Activated naive CD4-positive, alpha-beta T cell treated with anti-CD3 and anti-CD28 coated beads, Interleukin-2, amount 10 ng/mL, durations not matched to agents 7 days and 5 days (primary cell): ENCODE measurements at regions not wholly inside any gene's neighbourhood (a gene's known extent, or its start where the extent isn't known, plus 50 kb on each side); places are given as distances from the start of the nearest gene placed in this dataset.
A peak's percentile ranks its signal among the peaks of the same experiment; 100 is the strongest.

Experiments used
- CTCF ChIA-PET: fragments of 350-600 bp; sonication (Branson Sonifier 250); formaldehyde crosslinking; loops from one replicate; lab custom pipeline; 2021; ENCODE audit warnings: antibody characterized with exemption; lab: Charles Lee
- DNase-seq: peaks from one replicate; pipeline ENCODE4 v3.0.0-alpha.2; 2020
- H3K27ac Mint-ChIP-seq: one replicate; pipeline ENCODE4 v1.8.0; 2021; ENCODE audit warnings: mild to moderate bottlenecking, moderate library complexity, mixed read lengths
- H3K27me3 Mint-ChIP-seq: one replicate; pipeline ENCODE4 v1.8.0; 2021; ENCODE audit warnings: mild to moderate bottlenecking, mixed read lengths
- H3K36me3 Mint-ChIP-seq: one replicate; pipeline ENCODE4 v1.8.0; 2021; ENCODE audit warnings: mixed read lengths
- H3K4me1 Mint-ChIP-seq: one replicate; pipeline ENCODE4 v1.8.0; 2021; ENCODE audit warnings: mixed read lengths
- H3K4me3 Mint-ChIP-seq: one replicate; pipeline ENCODE4 v1.8.0; 2021; ENCODE audit warnings: mild to moderate bottlenecking, moderate library complexity, mixed read lengths
- H3K9me3 Mint-ChIP-seq: one replicate; pipeline ENCODE4 v1.8.0; 2021; ENCODE audit warnings: mixed read lengths

DNA sequence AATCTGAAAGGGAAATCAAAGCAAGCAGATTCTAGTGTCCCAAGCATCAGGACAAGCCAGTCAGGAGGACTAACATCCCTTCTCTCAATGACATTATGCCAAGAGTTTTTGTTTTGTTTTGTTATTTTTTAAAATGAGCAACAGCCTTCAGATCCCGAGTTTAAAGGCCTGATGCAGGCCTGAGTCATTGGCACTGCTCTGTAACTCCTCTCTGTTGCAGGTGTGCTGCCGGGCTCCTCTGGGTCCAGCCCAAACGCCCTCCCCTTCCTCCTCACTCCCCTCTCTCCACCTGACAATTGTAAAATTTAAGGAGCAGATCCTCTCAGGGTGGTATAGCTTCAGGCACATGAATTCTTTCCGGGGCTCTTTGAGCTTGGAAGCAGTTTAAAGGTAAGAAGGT is 502.0 kb downstream of the BMP2 start:
- no peak overlapping the region for H3K27ac Mint-ChIP-seq
- no peaks in the 10 kb centered on the region for H3K36me3 Mint-ChIP-seq

GRCh38 chr20:7272512-7272911 is 505.0 kb downstream of the BMP2 start:
- no peak overlapping the region for H3K27ac Mint-ChIP-seq
- no peaks in the 10 kb centered on the region for H3K36me3 Mint-ChIP-seq
- no peak overlapping the region for H3K4me3 Mint-ChIP-seq
- no peaks in the 10 kb centered on the region for H3K27me3 Mint-ChIP-seq
- CTCF ChIA-PET, result no interaction called here
- H3K4me1 Mint-ChIP-seq, result no peaks in the 10 kb centered on the region
- DNase-seq, result no peak
- peaks cover 5% of the 10 kb centered on the region for H3K9me3 Mint-ChIP-seq

More for the DNA sequence above, 502.0 kb downstream of the BMP2 start:
- Mint-ChIP-seq H3K4me3 (no peak overlapping the region), H3K4me1 (no peaks in the 10 kb centered on the region), H3K9me3 (peaks cover 5% of the 10 kb centered on the region), H3K27me3 (no peaks in the 10 kb centered on the region)
- CTCF ChIA-PET, result no interaction called here
- DNase-seq, result no peak

DNA sequence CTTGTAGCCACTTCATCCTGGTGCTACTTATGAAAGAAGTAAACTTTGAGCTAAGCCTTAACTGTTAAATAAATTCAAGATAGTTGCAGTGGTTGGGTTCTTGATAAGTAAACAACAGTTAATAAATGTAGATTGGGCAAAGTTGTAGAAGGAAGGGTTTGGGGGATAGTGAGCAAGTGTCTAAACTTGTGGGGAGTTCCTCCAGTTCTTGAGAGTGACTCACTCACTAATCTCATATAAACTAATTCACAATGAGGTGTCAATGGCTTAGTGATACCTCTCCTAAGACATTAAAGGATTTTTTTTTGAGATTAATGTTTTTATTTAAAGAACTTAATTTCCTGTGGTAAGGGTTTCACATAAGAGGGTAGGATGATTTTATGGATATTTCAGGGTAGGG is 507.4 kb downstream of the BMP2 start:
- Mint-ChIP-seq H3K9me3 (peaks cover 5% of the 10 kb centered on the region), H3K36me3 (no peaks in the 10 kb centered on the region), H3K4me1 (no peaks in the 10 kb centered on the region), H3K27ac (no peak overlapping the region), H3K4me3 (no peak overlapping the region), H3K27me3 (no peaks in the 10 kb centered on the region)
- CTCF ChIA-PET, result no interaction called here
- DNase-seq, result no peak

DNA sequence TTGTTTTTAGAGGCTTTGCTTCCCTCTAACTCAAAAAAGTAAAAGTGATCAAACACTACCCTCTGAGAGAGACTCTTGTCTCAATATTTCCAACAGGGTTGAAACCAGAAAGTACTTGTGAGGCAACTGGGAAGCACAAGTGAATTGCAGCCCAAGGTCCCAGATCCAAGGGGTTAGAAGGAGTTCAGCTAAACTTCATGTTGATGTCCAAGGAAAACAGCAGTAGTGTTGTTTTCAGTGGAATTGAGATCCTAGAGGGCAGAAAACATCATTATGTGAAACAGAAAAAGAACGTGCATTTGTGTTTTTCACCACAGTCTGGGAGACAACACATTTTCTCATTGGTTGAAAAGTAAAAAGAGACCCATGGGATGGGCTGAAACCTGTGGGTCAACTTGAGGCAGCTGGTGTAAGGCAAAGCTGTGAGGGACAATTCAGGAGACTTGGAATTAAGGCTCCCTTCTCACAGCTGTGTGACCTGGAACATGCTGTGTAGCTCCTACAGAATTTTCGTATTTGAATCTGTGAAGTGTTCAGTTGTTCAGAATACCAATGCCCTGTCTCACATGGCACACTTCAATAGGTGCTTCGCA is 508.3 kb downstream of the BMP2 start:
- Mint-ChIP-seq H3K4me3 (no peak overlapping the region), H3K27ac (no peak overlapping the region), H3K27me3 (no peaks in the 10 kb centered on the region), H3K4me1 (no peaks in the 10 kb centered on the region), H3K9me3 (peaks cover 5% of the 10 kb centered on the region), H3K36me3 (no peaks in the 10 kb centered on the region)
- DNase-seq, result no peak
- CTCF ChIA-PET, result no interaction called here

- CTCF ChIA-PET, result interaction anchor here (0.7 to 1.5 kb wide), 3 partner anchors 113 to 520 kb away, joined by 3 read pairs; no protein-coding TSS in a partner anchor
- Mint-ChIP-seq H3K27ac (no peak overlapping the region), H3K27me3 (no peaks in the 10 kb centered on the region), H3K4me3 (no peak overlapping the region), H3K4me1 (no peaks in the 10 kb centered on the region), H3K36me3 (no peaks in the 10 kb centered on the region), H3K9me3 (peaks cover 2% of the 10 kb centered on the region)
- peak; percentile 43 for DNase-seq
Observed at GRCh38 chr20:7285918-7286556, 518.6 kb downstream of the BMP2 start.

- Mint-ChIP-seq H3K4me3 (no peak overlapping the region), H3K27me3 (no peaks in the 10 kb centered on the region), H3K9me3 (no peaks in the 10 kb centered on the region), H3K4me1 (no peaks in the 10 kb centered on the region), H3K27ac (no peak overlapping the region), H3K36me3 (no peaks in the 10 kb centered on the region)
- no peak for DNase-seq
- CTCF ChIA-PET, result interaction anchor here (0.9 kb wide), 1 partner anchor 525 kb away, joined by 3 read pairs; no protein-coding TSS in a partner anchor
Observed at GRCh38 chr20:7291323-7291943, 523.9 kb downstream of the BMP2 start.

DNA sequence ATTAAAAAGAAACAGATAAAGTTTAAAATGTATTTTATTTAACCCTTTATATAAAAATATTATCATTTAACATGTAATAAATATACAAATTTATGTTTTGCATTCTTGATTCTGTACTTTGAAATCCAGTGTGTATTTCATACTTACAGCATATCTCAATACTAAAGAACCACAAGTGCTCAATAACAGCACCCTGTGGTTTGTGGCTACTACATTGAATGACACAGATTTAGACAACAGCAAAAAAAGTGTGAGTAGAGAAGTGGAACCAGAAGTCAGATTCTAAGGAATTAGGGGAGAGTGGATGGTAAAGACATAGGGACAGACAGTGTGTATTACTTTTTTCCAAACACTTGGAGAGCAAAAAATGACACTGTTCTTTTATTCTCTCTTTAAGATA is 524.5 kb downstream of the BMP2 start:
- Mint-ChIP-seq H3K9me3 (no peaks in the 10 kb centered on the region), H3K4me1 (no peaks in the 10 kb centered on the region), H3K27me3 (no peaks in the 10 kb centered on the region), H3K36me3 (no peaks in the 10 kb centered on the region), H3K4me3 (no peak overlapping the region), H3K27ac (no peak overlapping the region)
- CTCF ChIA-PET, result no interaction called here
- no peak for DNase-seq

- Mint-ChIP-seq H3K4me3 (no peak overlapping the region), H3K27me3 (no peaks in the 10 kb centered on the region), H3K36me3 (no peaks in the 10 kb centered on the region), H3K27ac (no peak overlapping the region), H3K9me3 (peaks cover 1% of the 10 kb centered on the region), H3K4me1 (no peaks in the 10 kb centered on the region)
- no peak for DNase-seq
- CTCF ChIA-PET, result no interaction called here
Observed at GRCh38 chr20:7294816-7295360, 527.4 kb downstream of the BMP2 start.

DNA sequence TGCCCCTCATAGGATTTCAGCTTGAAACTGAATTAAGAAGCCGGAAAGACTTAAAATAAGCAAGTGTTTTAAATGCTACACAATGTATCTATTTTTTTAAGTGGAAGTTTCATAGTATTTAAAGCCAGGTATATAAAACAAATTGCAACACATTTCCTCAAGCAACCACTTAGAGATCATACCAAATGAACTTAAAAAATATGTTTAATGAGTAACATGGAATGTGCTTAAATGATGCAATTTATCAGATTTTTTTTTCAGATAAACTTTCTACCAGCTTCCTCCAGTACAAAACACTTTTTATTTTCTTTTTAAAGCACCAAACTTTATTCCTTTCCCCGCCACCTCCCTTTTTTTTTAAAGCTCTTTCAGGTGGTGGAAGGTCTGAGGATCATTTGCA is 534.3 kb downstream of the BMP2 start:
- Mint-ChIP-seq H3K36me3 (no peaks in the 10 kb centered on the region), H3K27me3 (no peaks in the 10 kb centered on the region), H3K27ac (no peak overlapping the region), H3K9me3 (peaks cover 4% of the 10 kb centered on the region), H3K4me1 (no peaks in the 10 kb centered on the region), H3K4me3 (no peak overlapping the region)
- DNase-seq, result no peak
- CTCF ChIA-PET, result no interaction called here

DNA sequence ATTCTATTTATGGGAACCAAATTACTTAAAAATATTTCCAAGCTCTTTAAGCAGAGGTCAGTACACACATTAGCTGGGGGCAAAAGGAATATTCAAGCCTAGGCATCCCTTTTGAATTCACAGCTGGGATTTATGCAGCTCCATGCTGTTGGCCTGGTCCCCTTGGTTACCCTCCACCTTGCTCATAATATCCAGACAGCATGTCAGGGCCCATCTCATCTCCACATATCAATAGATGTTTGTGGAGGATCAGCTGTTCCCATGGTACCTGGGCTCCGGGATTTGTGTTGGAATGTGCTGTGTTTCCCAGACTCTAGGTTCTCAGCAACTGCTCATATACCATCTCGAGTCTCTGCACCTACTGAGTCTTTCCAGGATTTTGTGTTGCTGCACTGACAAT is 534.8 kb downstream of the BMP2 start:
- no peaks in the 10 kb centered on the region for H3K36me3 Mint-ChIP-seq
- CTCF ChIA-PET, result no interaction called here

DNA sequence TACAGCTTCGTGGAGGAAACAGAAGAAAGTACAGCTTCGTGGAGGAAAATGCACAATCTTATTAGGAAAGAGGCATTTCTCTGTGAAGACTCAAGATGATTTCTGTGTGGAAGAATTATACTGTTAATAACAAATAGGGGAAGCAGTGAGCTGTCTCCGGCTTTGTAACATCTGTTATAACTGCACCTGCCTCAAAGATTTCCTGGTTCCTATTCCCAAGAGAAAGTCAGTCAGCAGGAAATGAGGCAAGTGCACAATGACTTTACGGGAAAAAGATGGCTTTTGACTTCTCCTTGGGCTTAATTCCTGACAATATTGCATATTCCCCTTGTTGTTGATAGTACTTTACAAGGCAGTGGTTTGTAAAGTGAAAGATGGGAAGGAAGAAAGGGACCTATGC is 538.5 kb downstream of the BMP2 start:
- Mint-ChIP-seq H3K4me3 (no peak overlapping the region), H3K27me3 (no peaks in the 10 kb centered on the region), H3K4me1 (no peaks in the 10 kb centered on the region), H3K27ac (no peak overlapping the region), H3K36me3 (no peaks in the 10 kb centered on the region), H3K9me3 (no peaks in the 10 kb centered on the region)
- no peak for DNase-seq
- CTCF ChIA-PET, result no interaction called here

More for the DNA sequence above, 534.8 kb downstream of the BMP2 start:
- Mint-ChIP-seq H3K4me1 (no peaks in the 10 kb centered on the region), H3K27me3 (no peaks in the 10 kb centered on the region), H3K4me3 (no peak overlapping the region), H3K27ac (no peak overlapping the region), H3K9me3 (peaks cover 4% of the 10 kb centered on the region)
- no peak for DNase-seq

DNA sequence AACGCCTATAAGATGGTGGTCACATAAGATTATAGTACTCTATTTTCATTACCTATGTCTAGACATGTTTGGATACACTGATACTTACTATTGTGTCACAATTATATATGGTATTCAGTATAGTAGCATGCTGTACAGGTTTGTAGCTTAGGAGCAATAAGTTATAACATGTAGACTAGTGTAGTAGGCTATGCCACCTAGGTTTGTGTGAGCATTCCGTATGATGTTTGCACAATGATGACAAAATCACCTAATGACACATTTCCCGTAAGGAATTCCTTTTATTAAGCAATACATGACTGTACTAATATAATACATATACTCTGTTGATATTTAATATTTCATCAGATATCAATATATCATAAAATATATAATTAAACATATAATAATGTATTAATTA is 540.7 kb downstream of the BMP2 start:
- Mint-ChIP-seq H3K4me3 (no peak overlapping the region), H3K27ac (no peak overlapping the region), H3K36me3 (no peaks in the 10 kb centered on the region), H3K4me1 (no peaks in the 10 kb centered on the region), H3K9me3 (no peaks in the 10 kb centered on the region), H3K27me3 (no peaks in the 10 kb centered on the region)
- DNase-seq, result no peak
- CTCF ChIA-PET, result no interaction called here

GRCh38 chr20:7313047-7313446 is 545.6 kb downstream of the BMP2 start:
- CTCF ChIA-PET, result no interaction called here
- Mint-ChIP-seq H3K4me3 (no peak overlapping the region), H3K36me3 (no peaks in the 10 kb centered on the region), H3K4me1 (no peaks in the 10 kb centered on the region), H3K27me3 (no peaks in the 10 kb centered on the region), H3K27ac (no peak overlapping the region), H3K9me3 (peaks cover 7% of the 10 kb centered on the region)
- DNase-seq, result no peak

GRCh38 chr20:7323957-7324356 is 556.5 kb downstream of the BMP2 start:
- Mint-ChIP-seq H3K27ac (no peak overlapping the region), H3K4me1 (no peaks in the 10 kb centered on the region), H3K4me3 (no peak overlapping the region), H3K36me3 (no peaks in the 10 kb centered on the region), H3K27me3 (no peaks in the 10 kb centered on the region), H3K9me3 (peaks cover 17% of the 10 kb centered on the region)
- DNase-seq, result no peak
- CTCF ChIA-PET, result no interaction called here

GRCh38 chr20:7327810-7328209 is 560.3 kb downstream of the BMP2 start:
- Mint-ChIP-seq H3K36me3 (no peaks in the 10 kb centered on the region), H3K4me3 (no peak overlapping the region), H3K9me3 (peaks cover 14% of the 10 kb centered on the region), H3K27ac (no peak overlapping the region), H3K4me1 (no peaks in the 10 kb centered on the region), H3K27me3 (no peaks in the 10 kb centered on the region)
- no peak for DNase-seq
- CTCF ChIA-PET, result no interaction called here
